Ascending aorta (tissue), 2 donors: ENCODE measurements at regions not wholly inside any gene's neighbourhood (a gene's known extent, or its start where the extent isn't known, plus 50 kb on each side); places are given as distances from the start of the nearest gene placed in this dataset.

Source experiments
- DNase-seq, 2 donors: peaks; one replicate each; pipeline ENCODE4 v3.0.0-alpha.2; 2019; ENCODE audit warnings: low spot score in 2 of 2
- H3K27ac ChIP-seq, 2 donors: fragments of 200-600 bp; sonication (generic); one replicate each; pipeline ENCODE4 v1.5.1; 2016 to 2017; ENCODE audit warnings: mild to moderate bottlenecking in 1 of 2
- H3K27me3 ChIP-seq: fragments of 200-600 bp; sonication (generic); one replicate; pipeline ENCODE4 v1.5.1; 2017
- H3K36me3 ChIP-seq, 2 donors: fragments of 200-600 bp; sonication (generic); one replicate each; pipeline ENCODE4 v1.5.1; 2016
- H3K4me1 ChIP-seq, 2 donors: fragments of 200-600 bp; sonication (generic); one replicate each; pipeline ENCODE4 v1.5.1; 2016 to 2017; ENCODE audit warnings: mild to moderate bottlenecking in 1 of 2
- H3K4me3 ChIP-seq, 2 donors: fragments of 200-600 bp; sonication (generic); one replicate each; pipeline ENCODE4 v1.5.1; 2016 to 2017; ENCODE audit warnings: mild to moderate bottlenecking in 1 of 2
- H3K9me3 ChIP-seq, 2 donors: fragments of 200-600 bp; sonication (generic); one replicate each; pipeline ENCODE4 v1.5.1; 2016
- CTCF ChIP-seq, 3 experiments: fragments of 200-600 bp in 2 of 3; fragments of 450-650 bp in 1 of 3; sonication (generic) in 2 of 3; IDR thresholded peaks; one replicate each; pipeline ENCODE4 v1.5.1; 2016 to 2019; ENCODE audit warnings: antibody characterized with exemption in 3 of 3, mild to moderate bottlenecking in 1 of 3, moderate library complexity in 1 of 3
- intact Hi-C: fragments of 100-400 bp; cut with DNase I; formaldehyde crosslinking; loops from one replicate; pipeline ENCODE4 v1.15.1; 2023

GRCh38 chr5:159503236-159503635 is 172.9 kb upstream of the IL12B start:
- TF ChIP-seq CTCF (IDR thresholded peaks at IDR 0.05): no peak
- no peak overlapping the region for H3K27ac ChIP-seq
- H3K36me3 ChIP-seq: no peaks in the 10 kb centered on the region
- no peak overlapping the region for H3K4me3 ChIP-seq
- intact Hi-C loops: no loop called here
- DNase-seq: no peak
- H3K9me3 ChIP-seq: no peaks in the 10 kb centered on the region
- no peaks in the 10 kb centered on the region for H3K27me3 ChIP-seq
- H3K4me1 ChIP-seq: peaks cover 5 to 19% of the 10 kb centered on the region in 2 donors

GRCh38 chr5:159504106-159504856 is 174.0 kb upstream of the IL12B start:
- TF ChIP-seq CTCF (IDR thresholded peaks at IDR 0.05): no peak
- peaks cover 11 to 28% of the 10 kb centered on the region in 2 donors for H3K4me1 ChIP-seq
- H3K27me3 ChIP-seq: no peaks in the 10 kb centered on the region
- no peaks in the 10 kb centered on the region for H3K9me3 ChIP-seq
- H3K36me3 ChIP-seq: no peaks in the 10 kb centered on the region
- peak overlapping the region; percentile 76 to 86 for H3K27ac ChIP-seq
- DNase-seq: no peak
- intact Hi-C loops: loop anchor here (2.0 kb wide), 1 partner anchor 53 kb away; no protein-coding TSS in a partner anchor
- no peak overlapping the region for H3K4me3 ChIP-seq

- intact Hi-C loops: loop anchor here (2.0 kb wide), 1 partner anchor 54 kb away; no protein-coding TSS in a partner anchor
Observed at GRCh38 chr5:159504857-159505304, 174.6 kb upstream of the IL12B start.

GRCh38 chr5:159507055-159507454 is 176.8 kb upstream of the IL12B start:
- Histone ChIP-seq H3K9me3 (no peaks in the 10 kb centered on the region), H3K27ac (peak overlapping the region; percentile 82 to 86), H3K36me3 (no peaks in the 10 kb centered on the region), H3K4me1 (peaks cover 11 to 38% of the 10 kb centered on the region in 2 donors), H3K4me3 (no peak overlapping the region), H3K27me3 (no peaks in the 10 kb centered on the region)
- DNase-seq: no peak
- no peak for TF ChIP-seq CTCF (IDR thresholded peaks at IDR 0.05)
- intact Hi-C loops: no loop called here

More at GRCh38 chr5:159504857-159505304, 174.6 kb upstream of the IL12B start:
- H3K27ac ChIP-seq: peak overlapping the region; percentile 76 to 86
- peak in 1 of 2 donors; percentile 70 for DNase-seq
- no peaks in the 10 kb centered on the region for H3K27me3 ChIP-seq
- H3K36me3 ChIP-seq: no peaks in the 10 kb centered on the region
- H3K4me3 ChIP-seq: no peak overlapping the region
- H3K9me3 ChIP-seq: no peaks in the 10 kb centered on the region
- H3K4me1 ChIP-seq: peaks cover 11 to 30% of the 10 kb centered on the region in 2 donors
- TF ChIP-seq CTCF (IDR thresholded peaks at IDR 0.05): no peak

GRCh38 chr5:159507661-159508060 is 177.4 kb upstream of the IL12B start:
- intact Hi-C loops: no loop called here
- no peaks in the 10 kb centered on the region for H3K27me3 ChIP-seq
- no peak for TF ChIP-seq CTCF (IDR thresholded peaks at IDR 0.05)
- H3K4me3 ChIP-seq: no peak overlapping the region
- no peaks in the 10 kb centered on the region for H3K36me3 ChIP-seq
- H3K27ac ChIP-seq: peak overlapping the region; percentile 82 to 86
- H3K9me3 ChIP-seq: no peaks in the 10 kb centered on the region
- DNase-seq: no peak
- H3K4me1 ChIP-seq: peaks cover 11 to 38% of the 10 kb centered on the region in 2 donors
